ENCODE measurements at regions not wholly inside any gene's neighbourhood (a gene's known extent, or its start where the extent isn't known, plus 50 kb on each side); places are given as distances from the start of the nearest gene placed in this dataset.

DNA sequence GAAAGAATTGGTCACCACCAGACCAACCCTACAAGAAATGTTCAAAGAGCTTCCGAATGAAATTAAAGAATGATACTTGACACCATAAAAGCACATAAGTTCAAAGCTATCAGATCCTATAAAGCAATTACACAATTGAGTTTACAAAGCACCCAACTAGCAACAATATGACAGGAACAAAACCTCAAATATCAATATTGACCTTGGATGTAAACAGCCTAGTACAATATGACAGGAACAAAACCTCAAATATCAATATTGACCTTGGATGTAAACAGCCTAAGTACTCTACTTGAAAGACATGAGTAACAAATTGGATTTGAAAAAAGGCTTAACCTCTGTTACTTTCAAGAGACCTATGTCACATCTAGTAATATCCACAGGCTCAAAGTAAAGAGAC lies 1201.4 kb downstream of the XPNPEP1 start:
- no peak for DNase-seq
- no peaks in the 10 kb centered on the region for H3K27me3 ChIP-seq (ENCODE audit: insufficient read depth, low read length)
- Mint-ChIP-seq H3K4me3 (no peak overlapping the region), H3K27ac (no peak overlapping the region), H3K4me1 (no peaks in the 10 kb centered on the region), H3K27me3 (no peaks in the 10 kb centered on the region), H3K36me3 (no peaks in the 10 kb centered on the region), H3K9me3 (peaks cover 0 to 28% (median 14%) of the 10 kb centered on the region in 8 donors)
- CTCF ChIA-PET (ENCODE audit: partially characterized antibody): no interaction called here
- intact Hi-C loops (cut with micrococcal nuclease): no loop called here
- H3K4me3 ChIP-seq (ENCODE audit: low read length in 2 of 2): no peak overlapping the region
- no peaks in the 10 kb centered on the region for H3K36me3 ChIP-seq (ENCODE audit: insufficient read depth, low read length)
- H3K27ac ChIP-seq (ENCODE audit: low read depth, low read length): no peak overlapping the region
- H3K9me3 ChIP-seq (ENCODE audit: control insufficient read depth in 1 of 2, low read length in 2 of 2): no peaks in the 10 kb centered on the region
- H3K4me1 ChIP-seq (ENCODE audit: insufficient read depth, low read length): no peaks in the 10 kb centered on the region
- POLR2A ChIA-PET (ENCODE audit: partially characterized antibody): no interaction called here

- H3K4me1 ChIP-seq (ENCODE audit: insufficient read depth, low read length): no peaks in the 10 kb centered on the region
- H3K27me3 ChIP-seq (ENCODE audit: insufficient read depth, low read length): no peaks in the 10 kb centered on the region
- H3K4me3 Mint-ChIP-seq: no peak overlapping the region
- no peak overlapping the region for H3K4me3 ChIP-seq (ENCODE audit: low read length in 2 of 2)
- H3K27ac ChIP-seq (ENCODE audit: low read depth, low read length): no peak overlapping the region
- no peaks in the 10 kb centered on the region for H3K36me3 Mint-ChIP-seq
- no peak overlapping the region for H3K27ac Mint-ChIP-seq
- peaks cover 0 to 31% (median 23%) of the 10 kb centered on the region in 8 donors for H3K9me3 Mint-ChIP-seq
- H3K9me3 ChIP-seq (ENCODE audit: control insufficient read depth in 1 of 2, low read length in 2 of 2): peaks cover 0 to 3% of the 10 kb centered on the region in 2 donors
- intact Hi-C loops (cut with micrococcal nuclease): no loop called here
- DNase-seq: no peak
- ChIA-PET POLR2A (ENCODE audit: partially characterized antibody) (no interaction called here), CTCF (ENCODE audit: partially characterized antibody) (no interaction called here)
- no peaks in the 10 kb centered on the region for H3K36me3 ChIP-seq (ENCODE audit: insufficient read depth, low read length)
- H3K4me1 Mint-ChIP-seq: no peaks in the 10 kb centered on the region
- no peaks in the 10 kb centered on the region for H3K27me3 Mint-ChIP-seq
Measured at GRCh38 chr10:108716352-108716751, 1207.0 kb downstream of the XPNPEP1 start.

DNA sequence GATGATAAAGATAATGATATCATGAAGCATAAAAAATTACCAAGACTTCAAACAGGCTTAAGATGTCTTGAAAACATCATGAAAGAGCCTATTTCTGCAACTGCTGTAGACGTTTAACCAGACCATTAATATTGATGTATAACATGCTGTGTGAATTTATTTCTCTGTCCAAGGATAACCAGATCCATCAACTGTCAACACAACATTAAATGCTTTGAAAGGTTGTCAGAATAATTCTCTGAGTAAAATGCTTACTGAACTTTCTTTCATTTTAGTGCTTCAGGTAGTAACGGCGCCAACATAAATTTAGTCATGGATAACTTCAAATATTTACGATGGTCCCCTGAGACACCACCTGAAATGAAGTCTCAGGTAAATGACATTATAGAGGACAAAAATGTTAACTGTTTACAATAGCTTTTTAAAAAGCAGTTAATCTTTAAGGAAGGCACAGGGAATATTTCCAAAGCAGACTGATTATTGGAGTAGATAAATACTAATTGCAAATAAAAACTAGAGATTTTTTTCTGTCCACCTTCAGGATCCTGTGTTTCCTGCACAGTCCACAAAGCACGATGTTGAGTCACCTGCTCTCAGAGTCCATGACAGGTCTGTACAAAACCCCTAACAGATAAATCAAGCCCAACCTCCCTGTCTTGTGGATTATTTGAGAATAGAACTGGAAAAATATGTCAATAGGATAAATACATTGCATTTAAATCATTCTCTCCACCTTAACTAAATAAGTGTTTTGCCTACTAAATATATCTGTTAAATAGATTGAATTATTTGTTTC lies 1213.2 kb downstream of the XPNPEP1 start:
- H3K36me3 ChIP-seq (ENCODE audit: insufficient read depth, low read length): no peaks in the 10 kb centered on the region
- H3K4me3 ChIP-seq (ENCODE audit: low read length in 2 of 2): no peak overlapping the region
- Mint-ChIP-seq H3K27ac (no peak overlapping the region), H3K9me3 (peaks cover 4 to 30% (median 17%) of the 10 kb centered on the region in 8 donors), H3K4me1 (no peaks in the 10 kb centered on the region), H3K27me3 (no peaks in the 10 kb centered on the region), H3K36me3 (no peaks in the 10 kb centered on the region), H3K4me3 (no peak overlapping the region)
- no peaks in the 10 kb centered on the region for H3K4me1 ChIP-seq (ENCODE audit: insufficient read depth, low read length)
- ChIA-PET CTCF (ENCODE audit: partially characterized antibody) (no interaction called here), POLR2A (ENCODE audit: partially characterized antibody) (no interaction called here)
- no peak overlapping the region for H3K27ac ChIP-seq (ENCODE audit: low read depth, low read length)
- H3K9me3 ChIP-seq (ENCODE audit: control insufficient read depth in 1 of 2, low read length in 2 of 2): peaks cover 0 to 3% of the 10 kb centered on the region in 2 donors
- no peaks in the 10 kb centered on the region for H3K27me3 ChIP-seq (ENCODE audit: insufficient read depth, low read length)
- DNase-seq: no peak
- intact Hi-C loops (cut with micrococcal nuclease): no loop called here

DNA sequence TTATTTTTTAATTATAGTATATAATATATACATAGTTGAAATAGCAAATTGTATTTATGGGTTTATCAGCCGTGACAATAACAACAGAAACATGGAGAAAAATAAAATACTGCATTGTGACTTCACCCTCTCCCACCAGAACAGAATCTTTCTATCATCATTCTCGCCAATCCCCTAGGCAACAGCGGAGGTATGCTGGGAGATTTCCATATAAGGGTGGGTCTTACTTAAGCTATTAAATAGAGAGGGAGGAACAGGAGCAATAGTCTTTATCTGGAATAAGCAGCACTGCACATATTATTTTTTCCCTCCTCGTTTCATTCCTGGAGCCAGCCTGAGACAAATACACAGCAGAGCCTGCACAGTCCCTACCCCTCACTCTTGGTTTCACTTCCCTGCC lies 1214.9 kb downstream of the XPNPEP1 start:
- intact Hi-C loops (cut with micrococcal nuclease): no loop called here
- Histone ChIP-seq H3K9me3 (ENCODE audit: control insufficient read depth in 1 of 2, low read length in 2 of 2) (no peaks in the 10 kb centered on the region), H3K36me3 (ENCODE audit: insufficient read depth, low read length) (no peaks in the 10 kb centered on the region), H3K4me3 (ENCODE audit: low read length in 2 of 2) (no peak overlapping the region), H3K27ac (ENCODE audit: low read depth, low read length) (no peak overlapping the region), H3K27me3 (ENCODE audit: insufficient read depth, low read length) (no peaks in the 10 kb centered on the region), H3K4me1 (ENCODE audit: insufficient read depth, low read length) (no peaks in the 10 kb centered on the region)
- H3K27me3 Mint-ChIP-seq: no peaks in the 10 kb centered on the region
- CTCF ChIA-PET (ENCODE audit: partially characterized antibody): no interaction called here
- no peak overlapping the region for H3K4me3 Mint-ChIP-seq
- H3K36me3 Mint-ChIP-seq: no peaks in the 10 kb centered on the region
- no peaks in the 10 kb centered on the region for H3K4me1 Mint-ChIP-seq
- no peak overlapping the region for H3K27ac Mint-ChIP-seq
- DNase-seq: no peak
- H3K9me3 Mint-ChIP-seq: peaks cover 4 to 27% (median 10%) of the 10 kb centered on the region in 8 donors
- POLR2A ChIA-PET (ENCODE audit: partially characterized antibody): no interaction called here

- no peaks in the 10 kb centered on the region for H3K4me1 ChIP-seq (ENCODE audit: insufficient read depth, low read length)
- POLR2A ChIA-PET (ENCODE audit: partially characterized antibody): no interaction called here
- CTCF ChIA-PET (ENCODE audit: partially characterized antibody): no interaction called here
- H3K36me3 ChIP-seq (ENCODE audit: insufficient read depth, low read length): no peaks in the 10 kb centered on the region
- Mint-ChIP-seq H3K36me3 (no peaks in the 10 kb centered on the region), H3K9me3 (peaks cover 0 to 13% (median 5%) of the 10 kb centered on the region in 8 donors), H3K4me3 (no peak overlapping the region), H3K4me1 (no peaks in the 10 kb centered on the region), H3K27me3 (no peaks in the 10 kb centered on the region), H3K27ac (no peak overlapping the region)
- no peaks in the 10 kb centered on the region for H3K27me3 ChIP-seq (ENCODE audit: insufficient read depth, low read length)
- H3K9me3 ChIP-seq (ENCODE audit: control insufficient read depth in 1 of 2, low read length in 2 of 2): no peaks in the 10 kb centered on the region
- no peak overlapping the region for H3K27ac ChIP-seq (ENCODE audit: low read depth, low read length)
- no peak for DNase-seq
- intact Hi-C loops (cut with micrococcal nuclease): no loop called here
- H3K4me3 ChIP-seq (ENCODE audit: low read length in 2 of 2): no peak overlapping the region
Measured at GRCh38 chr10:108696792-108697477, 1226.4 kb downstream of the XPNPEP1 start.

- CTCF ChIA-PET (ENCODE audit: partially characterized antibody): interaction anchor here (1.0 kb wide), 1 partner anchor 20 kb away, joined by 3 read pairs; no protein-coding TSS in a partner anchor
- peak overlapping the region in 1 of 7 donors; percentile 47 for H3K27ac Mint-ChIP-seq
Measured at GRCh38 chr10:108691126-108691525, 1232.2 kb downstream of the XPNPEP1 start.

DNA sequence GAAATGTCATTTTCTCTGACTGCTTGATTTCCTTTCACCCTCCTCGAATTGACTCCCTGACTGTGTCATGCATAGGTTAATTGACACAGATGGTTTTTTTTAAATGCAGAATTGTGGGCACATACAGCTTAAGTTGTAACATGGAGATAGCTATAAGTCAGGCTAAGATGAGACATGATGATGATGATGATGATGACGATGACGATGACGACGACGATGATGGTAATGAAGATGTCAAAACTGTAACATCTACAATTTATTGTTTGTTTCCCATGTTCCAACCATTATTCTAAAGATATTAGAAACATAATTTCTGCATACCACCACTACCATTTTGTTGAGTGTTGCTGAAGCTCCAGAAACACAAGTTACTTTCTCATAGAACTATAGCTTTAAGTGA lies 1232.8 kb downstream of the XPNPEP1 start:
- ChIA-PET CTCF (ENCODE audit: partially characterized antibody) (interaction anchor here (1.0 kb wide), 1 partner anchor 19 kb away, joined by 3 read pairs; no protein-coding TSS in a partner anchor), POLR2A (ENCODE audit: partially characterized antibody) (no interaction called here)
- H3K36me3 Mint-ChIP-seq: no peaks in the 10 kb centered on the region
- H3K27me3 ChIP-seq (ENCODE audit: insufficient read depth, low read length): no peaks in the 10 kb centered on the region
- intact Hi-C loops (cut with micrococcal nuclease): no loop called here
- no peak overlapping the region for H3K4me3 Mint-ChIP-seq
- H3K4me3 ChIP-seq (ENCODE audit: low read length in 2 of 2): no peak overlapping the region
- H3K4me1 Mint-ChIP-seq: no peaks in the 10 kb centered on the region
- no peaks in the 10 kb centered on the region for H3K36me3 ChIP-seq (ENCODE audit: insufficient read depth, low read length)
- no peaks in the 10 kb centered on the region for H3K4me1 ChIP-seq (ENCODE audit: insufficient read depth, low read length)
- no peak overlapping the region for H3K27ac Mint-ChIP-seq
- no peak overlapping the region for H3K27ac ChIP-seq (ENCODE audit: low read depth, low read length)
- no peak for DNase-seq
- H3K9me3 Mint-ChIP-seq: peaks cover 4 to 14% (median 8%) of the 10 kb centered on the region in 8 donors
- no peaks in the 10 kb centered on the region for H3K9me3 ChIP-seq (ENCODE audit: control insufficient read depth in 1 of 2, low read length in 2 of 2)
- no peaks in the 10 kb centered on the region for H3K27me3 Mint-ChIP-seq

More at GRCh38 chr10:108691126-108691525, 1232.2 kb downstream of the XPNPEP1 start:
- Mint-ChIP-seq H3K27me3 (no peaks in the 10 kb centered on the region), H3K9me3 (peaks cover 4 to 12% (median 8%) of the 10 kb centered on the region in 8 donors), H3K4me1 (no peaks in the 10 kb centered on the region), H3K4me3 (no peak overlapping the region), H3K36me3 (no peaks in the 10 kb centered on the region)
- no peaks in the 10 kb centered on the region for H3K4me1 ChIP-seq (ENCODE audit: insufficient read depth, low read length)
- POLR2A ChIA-PET (ENCODE audit: partially characterized antibody): no interaction called here
- no peaks in the 10 kb centered on the region for H3K9me3 ChIP-seq (ENCODE audit: control insufficient read depth in 1 of 2, low read length in 2 of 2)
- no peaks in the 10 kb centered on the region for H3K27me3 ChIP-seq (ENCODE audit: insufficient read depth, low read length)
- intact Hi-C loops (cut with micrococcal nuclease): no loop called here
- no peak for DNase-seq
- H3K27ac ChIP-seq (ENCODE audit: low read depth, low read length): no peak overlapping the region
- H3K4me3 ChIP-seq (ENCODE audit: low read length in 2 of 2): no peak overlapping the region
- no peaks in the 10 kb centered on the region for H3K36me3 ChIP-seq (ENCODE audit: insufficient read depth, low read length)
